Astrocyte (in vitro differentiated cells and primary cell): ENCODE measurements at regions not wholly inside any gene's neighbourhood (a gene's known extent, or its start where the extent isn't known, plus 50 kb on each side); places are given as distances from the start of the nearest gene placed in this dataset.

Experiments used
- EZH2 ChIP-seq: IDR thresholded peaks from 2 replicates; pipeline ENCODE4 v1.6.1; 2012; ENCODE audit warnings: mild to moderate bottlenecking, low read length, inconsistent platforms; ENCODE audit not compliant: insufficient read depth
- TF ChIP-seq, protein P1 (sequence below): IDR thresholded peaks from 2 replicates; pipeline ENCODE4 v1.5.1; 2011; ENCODE audit warnings: low read depth, mild to moderate bottlenecking, inconsistent platforms, low read length, moderate library complexity; ENCODE audit not compliant: insufficient read depth

DNA sequence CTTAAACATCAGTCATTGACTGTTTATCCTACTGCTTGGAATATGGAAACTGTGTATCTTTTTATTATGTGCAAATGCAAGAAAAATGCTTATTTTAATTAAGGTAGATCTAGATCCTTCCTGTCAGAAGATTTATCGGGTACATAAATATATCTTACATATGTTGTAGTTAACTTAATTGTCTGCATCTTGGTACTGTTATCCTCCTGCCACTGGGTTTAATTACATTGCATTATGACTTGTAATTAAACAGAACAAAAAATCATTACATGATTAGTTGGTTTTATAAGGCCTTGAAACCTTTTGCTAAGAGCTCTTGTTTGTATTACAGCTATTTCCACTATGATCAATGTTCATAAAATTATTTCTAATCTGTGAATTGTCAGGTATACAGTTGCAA is 211.2 kb downstream of the PTGER3 start:
- TF ChIP-seq, protein P1, sequence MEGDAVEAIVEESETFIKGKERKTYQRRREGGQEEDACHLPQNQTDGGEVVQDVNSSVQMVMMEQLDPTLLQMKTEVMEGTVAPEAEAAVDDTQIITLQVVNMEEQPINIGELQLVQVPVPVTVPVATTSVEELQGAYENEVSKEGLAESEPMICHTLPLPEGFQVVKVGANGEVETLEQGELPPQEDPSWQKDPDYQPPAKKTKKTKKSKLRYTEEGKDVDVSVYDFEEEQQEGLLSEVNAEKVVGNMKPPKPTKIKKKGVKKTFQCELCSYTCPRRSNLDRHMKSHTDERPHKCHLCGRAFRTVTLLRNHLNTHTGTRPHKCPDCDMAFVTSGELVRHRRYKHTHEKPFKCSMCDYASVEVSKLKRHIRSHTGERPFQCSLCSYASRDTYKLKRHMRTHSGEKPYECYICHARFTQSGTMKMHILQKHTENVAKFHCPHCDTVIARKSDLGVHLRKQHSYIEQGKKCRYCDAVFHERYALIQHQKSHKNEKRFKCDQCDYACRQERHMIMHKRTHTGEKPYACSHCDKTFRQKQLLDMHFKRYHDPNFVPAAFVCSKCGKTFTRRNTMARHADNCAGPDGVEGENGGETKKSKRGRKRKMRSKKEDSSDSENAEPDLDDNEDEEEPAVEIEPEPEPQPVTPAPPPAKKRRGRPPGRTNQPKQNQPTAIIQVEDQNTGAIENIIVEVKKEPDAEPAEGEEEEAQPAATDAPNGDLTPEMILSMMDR: no peak
- no peak for TF ChIP-seq EZH2
